DOHH2 (cell line): ENCODE measurements at regions not wholly inside any gene's neighbourhood (a gene's known extent, or its start where the extent isn't known, plus 50 kb on each side); places are given as distances from the start of the nearest gene placed in this dataset.

Experiments used
- H3F3A ChIP-seq: fragments of 200-600 bp; sonication (generic), shearing (Covaris generic); 2 replicates; pipeline ENCODE4 v1.6.0; 2016; ENCODE audit warnings: antibody characterized with exemption, mild to moderate bottlenecking; ENCODE audit not compliant: control insufficient read depth, insufficient read depth
- H3K27ac ChIP-seq: fragments of 200-600 bp; sonication (generic); 2 replicates; pipeline ENCODE4 v1.5.1; 2014; ENCODE audit warnings: low read depth, mild to moderate bottlenecking, low read length, moderate library complexity
- H3K27me3 ChIP-seq: fragments of 200-600 bp; sonication (generic); 2 replicates; pipeline ENCODE4 v1.6.1; 2014; ENCODE audit warnings: mild to moderate bottlenecking, low read length, mixed read lengths; ENCODE audit not compliant: control insufficient read depth
- H3K36me3 ChIP-seq: fragments of 200-600 bp; sonication (generic); 2 replicates; pipeline ENCODE4 v1.6.1; 2014; ENCODE audit warnings: mild to moderate bottlenecking, low read length, moderate library complexity, mixed read lengths; ENCODE audit not compliant: control insufficient read depth
- H3K4me1 ChIP-seq: fragments of 200-600 bp; sonication (generic); 2 replicates; pipeline ENCODE4 v1.6.1; 2014; ENCODE audit warnings: mild to moderate bottlenecking, low read length, mixed read lengths; ENCODE audit not compliant: control insufficient read depth
- H3K4me2 ChIP-seq: fragments of 200-600 bp; sonication (generic); 2 replicates; pipeline ENCODE4 v1.6.0; 2014; ENCODE audit warnings: mild to moderate bottlenecking, low read length, moderate library complexity
- H3K4me3 ChIP-seq: fragments of 200-600 bp; sonication (generic); 2 replicates; pipeline ENCODE4 v1.5.1; 2014; ENCODE audit warnings: mild to moderate bottlenecking, low read length, mixed read lengths
- H3K79me2 ChIP-seq: fragments of 200-600 bp; sonication (generic); 2 replicates; pipeline ENCODE4 v1.6.1; 2014; ENCODE audit warnings: mild to moderate bottlenecking, low read length, mixed read lengths; ENCODE audit not compliant: control insufficient read depth
- H3K9me2 ChIP-seq: fragments of 200-600 bp; sonication (generic); replicated peaks from 2 replicates; pipeline ENCODE4 v1.6.1; 2014; ENCODE audit warnings: mild to moderate bottlenecking, low read length, mixed read lengths; ENCODE audit not compliant: control insufficient read depth
- H3K9me3 ChIP-seq: fragments of 200-600 bp; sonication (generic); 2 replicates; pipeline ENCODE4 v1.6.1; 2014; ENCODE audit warnings: antibody characterized with exemption, low read length, mixed read lengths; ENCODE audit not compliant: control insufficient read depth, insufficient read depth
- H4K20me1 ChIP-seq: fragments of 200-600 bp; sonication (generic); 2 replicates; pipeline ENCODE4 v1.6.0; 2014; ENCODE audit warnings: low read depth, mild to moderate bottlenecking, antibody characterized with exemption, low read length, moderate library complexity; ENCODE audit not compliant: control insufficient read depth, insufficient read depth
- CTCF ChIP-seq: fragments of 200-600 bp; sonication (generic); IDR thresholded peaks from one replicate; pipeline ENCODE4 v1.5.1; 2014; ENCODE audit warnings: antibody characterized with exemption, mild to moderate bottlenecking, low read depth, low read length; ENCODE audit not compliant: poor library complexity, severe bottlenecking
- EZH2phosphoT487 ChIP-seq: fragments of 200-600 bp; sonication (generic); IDR thresholded peaks from 2 replicates; pipeline ENCODE4 v1.6.1; 2017; ENCODE audit warnings: borderline replicate concordance, mild to moderate bottlenecking, antibody characterized with exemption, low read length, moderate library complexity, mixed read lengths

GRCh38 chr2:144748443-144748842, 228.5 kb upstream of the ZEB2 start:
- Histone ChIP-seq H3F3A (no peaks in the 10 kb centered on the region), H3K27ac (no peak overlapping the region), H3K4me2 (no peak overlapping the region), H3K9me3 (peaks cover 26% of the 10 kb centered on the region), H3K36me3 (no peaks in the 10 kb centered on the region), H3K9me2 (no peaks in the 10 kb centered on the region), H3K4me1 (no peaks in the 10 kb centered on the region), H3K27me3 (no peaks in the 10 kb centered on the region), H4K20me1 (no peaks in the 10 kb centered on the region), H3K79me2 (no peaks in the 10 kb centered on the region), H3K4me3 (no peak overlapping the region)
- TF ChIP-seq CTCF (no peak), EZH2phosphoT487 (no peak)

GRCh38 chr2:144747571-144747970, 227.7 kb upstream of the ZEB2 start:
- Histone ChIP-seq H3K9me3 (peaks cover 26% of the 10 kb centered on the region), H3K4me3 (no peak overlapping the region), H3K4me2 (no peak overlapping the region), H3K79me2 (no peaks in the 10 kb centered on the region), H3K27me3 (no peaks in the 10 kb centered on the region), H3K36me3 (no peaks in the 10 kb centered on the region), H3K9me2 (no peaks in the 10 kb centered on the region), H3K4me1 (no peaks in the 10 kb centered on the region), H4K20me1 (no peaks in the 10 kb centered on the region), H3K27ac (no peak overlapping the region), H3F3A (no peaks in the 10 kb centered on the region)
- TF ChIP-seq CTCF (no peak), EZH2phosphoT487 (no peak)

GRCh38 chr2:144745424-144745823, 225.5 kb upstream of the ZEB2 start:
- Histone ChIP-seq H4K20me1 (no peaks in the 10 kb centered on the region), H3K4me2 (no peak overlapping the region), H3K4me1 (no peaks in the 10 kb centered on the region), H3K4me3 (no peak overlapping the region), H3K36me3 (no peaks in the 10 kb centered on the region), H3K27ac (no peak overlapping the region), H3K27me3 (no peaks in the 10 kb centered on the region), H3K9me2 (no peaks in the 10 kb centered on the region), H3K79me2 (no peaks in the 10 kb centered on the region), H3F3A (no peaks in the 10 kb centered on the region), H3K9me3 (peaks cover 31% of the 10 kb centered on the region)
- TF ChIP-seq EZH2phosphoT487 = no peak
- TF ChIP-seq CTCF = no peak

GRCh38 chr2:144738749-144739148, 218.8 kb upstream of the ZEB2 start:
- Histone ChIP-seq H3K4me1 (no peaks in the 10 kb centered on the region), H3K36me3 (no peaks in the 10 kb centered on the region), H3K9me3 (peaks cover 9% of the 10 kb centered on the region), H3K4me2 (no peak overlapping the region), H4K20me1 (no peaks in the 10 kb centered on the region), H3K79me2 (no peaks in the 10 kb centered on the region), H3K27me3 (no peaks in the 10 kb centered on the region), H3F3A (no peaks in the 10 kb centered on the region), H3K4me3 (no peak overlapping the region), H3K27ac (no peak overlapping the region), H3K9me2 (no peaks in the 10 kb centered on the region)
- no peak for TF ChIP-seq EZH2phosphoT487
- TF ChIP-seq CTCF = no peak
